ENCODE measurements at regions not wholly inside any gene's neighbourhood (a gene's known extent, or its start where the extent isn't known, plus 50 kb on each side); places are given as distances from the start of the nearest gene placed in this dataset.
"Not testable (repeated sequence)": the region's sequence is repeated elsewhere in the genome, so short reads cannot be mapped to it uniquely, and the experiment has no call there.

DNA sequence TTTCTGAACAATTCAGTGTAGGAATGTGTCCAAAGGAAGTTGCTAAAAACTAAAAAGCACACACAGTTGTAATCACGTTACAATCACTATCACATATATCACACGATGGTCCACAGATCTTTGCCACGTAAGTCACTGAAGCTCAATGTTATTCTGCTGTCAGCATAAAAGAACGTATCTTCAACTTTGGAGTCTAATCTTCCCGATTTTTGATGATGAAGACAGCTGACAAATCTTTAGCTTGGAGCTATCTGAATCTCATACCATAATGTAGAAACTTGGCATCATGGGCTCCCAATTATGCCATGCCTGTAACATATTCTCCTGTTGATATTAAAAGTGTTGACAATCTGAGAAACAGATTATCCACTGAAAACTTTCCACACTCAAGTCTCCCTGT is 158.4 kb downstream of the UBE2NL start:
- Mint-ChIP-seq H3K36me3 (ENCODE audit: insufficient read depth, unreplicated experiment) (no peaks in the 10 kb centered on the region), H3K9me3 (ENCODE audit: unreplicated experiment) (no peaks in the 10 kb centered on the region), H3K4me3 (ENCODE audit: unreplicated experiment) (no peak overlapping the region), H3K27me3 (ENCODE audit: insufficient read depth, unreplicated experiment) (no peaks in the 10 kb centered on the region), H3K4me1 (ENCODE audit: low read depth, unreplicated experiment) (no peaks in the 10 kb centered on the region), H3K27ac (ENCODE audit: unreplicated experiment) (no peak overlapping the region)
- Histone ChIP-seq H3K27me3 (replicated peaks; ENCODE audit: control insufficient read depth, insufficient read depth, low read length) (no peaks in the 10 kb centered on the region), H3K4me3 (ENCODE audit: low read depth, low read length) (no peak overlapping the region), H3K4me1 (no peaks in the 10 kb centered on the region), H3K36me3 (ENCODE audit: control insufficient read depth, insufficient read depth, low read length) (no peaks in the 10 kb centered on the region), H3K9me3 (no peaks in the 10 kb centered on the region)
- DNase-seq, result no peak
- TF ChIP-seq, protein P1, sequence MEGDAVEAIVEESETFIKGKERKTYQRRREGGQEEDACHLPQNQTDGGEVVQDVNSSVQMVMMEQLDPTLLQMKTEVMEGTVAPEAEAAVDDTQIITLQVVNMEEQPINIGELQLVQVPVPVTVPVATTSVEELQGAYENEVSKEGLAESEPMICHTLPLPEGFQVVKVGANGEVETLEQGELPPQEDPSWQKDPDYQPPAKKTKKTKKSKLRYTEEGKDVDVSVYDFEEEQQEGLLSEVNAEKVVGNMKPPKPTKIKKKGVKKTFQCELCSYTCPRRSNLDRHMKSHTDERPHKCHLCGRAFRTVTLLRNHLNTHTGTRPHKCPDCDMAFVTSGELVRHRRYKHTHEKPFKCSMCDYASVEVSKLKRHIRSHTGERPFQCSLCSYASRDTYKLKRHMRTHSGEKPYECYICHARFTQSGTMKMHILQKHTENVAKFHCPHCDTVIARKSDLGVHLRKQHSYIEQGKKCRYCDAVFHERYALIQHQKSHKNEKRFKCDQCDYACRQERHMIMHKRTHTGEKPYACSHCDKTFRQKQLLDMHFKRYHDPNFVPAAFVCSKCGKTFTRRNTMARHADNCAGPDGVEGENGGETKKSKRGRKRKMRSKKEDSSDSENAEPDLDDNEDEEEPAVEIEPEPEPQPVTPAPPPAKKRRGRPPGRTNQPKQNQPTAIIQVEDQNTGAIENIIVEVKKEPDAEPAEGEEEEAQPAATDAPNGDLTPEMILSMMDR (IDR thresholded peaks at IDR 0.05; ENCODE audit: insufficient read depth in 1 of 2, low read depth in 1 of 2, low read length in 1 of 2, severe bottlenecking in 1 of 2, unreplicated experiment in 1 of 2), result no peak
- no TSS peak for BruUV-seq (replicated peaks)
- intact Hi-C loops (cut with micrococcal nuclease; ENCODE audit: unreplicated experiment), result no loop called here
- POLR2A ChIA-PET, result no interaction called here
- CTCF ChIA-PET, result no interaction called here

DNA sequence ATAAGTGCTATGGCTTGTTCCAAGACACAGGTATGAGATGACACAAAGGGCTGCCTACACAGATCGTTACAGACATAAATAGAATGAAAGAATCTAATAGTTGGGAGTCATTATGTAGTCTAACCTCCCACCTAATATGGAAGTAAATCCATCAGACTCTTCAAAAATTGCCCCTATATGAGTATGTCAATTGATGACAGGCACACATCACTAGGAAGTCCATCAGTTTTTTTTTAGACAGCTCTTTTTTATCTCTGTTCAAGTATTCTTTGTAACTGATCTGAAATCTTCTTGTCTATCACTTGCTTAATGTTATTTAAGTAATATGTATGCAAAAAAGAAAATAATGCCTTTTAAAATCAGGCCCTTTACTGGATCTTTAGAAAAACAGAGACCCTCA is 191.6 kb downstream of the UBE2NL start:
- Mint-ChIP-seq H3K27me3 (ENCODE audit: insufficient read depth, unreplicated experiment) (no peaks in the 10 kb centered on the region), H3K9me3 (ENCODE audit: unreplicated experiment) (no peaks in the 10 kb centered on the region), H3K36me3 (ENCODE audit: insufficient read depth, unreplicated experiment) (no peaks in the 10 kb centered on the region), H3K4me1 (ENCODE audit: low read depth, unreplicated experiment) (no peaks in the 10 kb centered on the region), H3K4me3 (ENCODE audit: unreplicated experiment) (no peak overlapping the region), H3K27ac (ENCODE audit: unreplicated experiment) (no peak overlapping the region)
- DNase-seq, result no peak
- Histone ChIP-seq H3K4me1 (no peaks in the 10 kb centered on the region), H3K4me3 (ENCODE audit: low read depth, low read length) (no peak overlapping the region), H3K27me3 (replicated peaks; ENCODE audit: control insufficient read depth, insufficient read depth, low read length) (no peaks in the 10 kb centered on the region), H3K9me3 (no peaks in the 10 kb centered on the region), H3K36me3 (ENCODE audit: control insufficient read depth, insufficient read depth, low read length) (no peaks in the 10 kb centered on the region)
- ChIA-PET CTCF (no interaction called here), POLR2A (no interaction called here)
- TF ChIP-seq, protein P1 (IDR thresholded peaks at IDR 0.05; ENCODE audit: insufficient read depth in 1 of 2, low read depth in 1 of 2, low read length in 1 of 2, severe bottlenecking in 1 of 2, unreplicated experiment in 1 of 2), result no peak
- BruUV-seq (replicated peaks), result no TSS peak
- intact Hi-C loops (cut with micrococcal nuclease; ENCODE audit: unreplicated experiment), result no loop called here

GRCh38 chrX:144082237-144082636 is 198.4 kb downstream of the UBE2NL start:
- CTCF ChIA-PET; H3K4me1 Mint-ChIP-seq (ENCODE audit: low read depth, unreplicated experiment); DNase-seq; H3K4me3 ChIP-seq (ENCODE audit: low read depth, low read length); BruUV-seq (replicated peaks); intact Hi-C loops (cut with micrococcal nuclease; ENCODE audit: unreplicated experiment); H3K27ac Mint-ChIP-seq (ENCODE audit: unreplicated experiment); H3K9me3 ChIP-seq; POLR2A ChIA-PET; H3K27me3 ChIP-seq (replicated peaks; ENCODE audit: control insufficient read depth, insufficient read depth, low read length); H3K4me3 Mint-ChIP-seq (ENCODE audit: unreplicated experiment); H3K9me3 Mint-ChIP-seq (ENCODE audit: unreplicated experiment); H3K36me3 Mint-ChIP-seq (ENCODE audit: insufficient read depth, unreplicated experiment); H3K4me1 ChIP-seq; H3K36me3 ChIP-seq (ENCODE audit: control insufficient read depth, insufficient read depth, low read length); H3K27me3 Mint-ChIP-seq (ENCODE audit: insufficient read depth, unreplicated experiment): not testable (repeated sequence)

DNA sequence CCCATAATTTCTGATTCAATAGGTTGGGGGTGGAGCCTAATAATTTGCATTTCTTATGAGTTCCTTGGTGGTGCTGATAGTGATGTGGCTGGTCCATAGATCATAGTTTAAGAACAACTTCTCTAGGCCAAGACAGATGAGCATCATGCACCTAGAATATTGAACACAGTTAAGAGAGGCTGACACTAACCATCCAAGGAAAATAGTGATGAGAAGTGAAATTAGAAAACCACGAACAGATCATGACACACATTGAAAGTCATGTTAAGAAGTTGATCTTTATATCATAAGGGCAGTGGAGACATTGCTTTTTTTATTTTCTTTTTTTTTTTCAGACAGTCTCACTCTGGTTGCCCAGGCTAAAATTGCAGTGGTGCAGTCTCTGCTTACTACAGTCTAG is 205.8 kb downstream of the UBE2NL start:
- H3K27me3 Mint-ChIP-seq (ENCODE audit: insufficient read depth, unreplicated experiment); POLR2A ChIA-PET; H3K36me3 Mint-ChIP-seq (ENCODE audit: insufficient read depth, unreplicated experiment); intact Hi-C loops (cut with micrococcal nuclease; ENCODE audit: unreplicated experiment); BruUV-seq (replicated peaks); H3K9me3 ChIP-seq; H3K4me3 Mint-ChIP-seq (ENCODE audit: unreplicated experiment); DNase-seq; H3K36me3 ChIP-seq (ENCODE audit: control insufficient read depth, insufficient read depth, low read length); H3K4me1 ChIP-seq; H3K9me3 Mint-ChIP-seq (ENCODE audit: unreplicated experiment); H3K27ac Mint-ChIP-seq (ENCODE audit: unreplicated experiment); H3K4me1 Mint-ChIP-seq (ENCODE audit: low read depth, unreplicated experiment); H3K4me3 ChIP-seq (ENCODE audit: low read depth, low read length); H3K27me3 ChIP-seq (replicated peaks; ENCODE audit: control insufficient read depth, insufficient read depth, low read length); CTCF ChIA-PET: not testable (repeated sequence)

DNA sequence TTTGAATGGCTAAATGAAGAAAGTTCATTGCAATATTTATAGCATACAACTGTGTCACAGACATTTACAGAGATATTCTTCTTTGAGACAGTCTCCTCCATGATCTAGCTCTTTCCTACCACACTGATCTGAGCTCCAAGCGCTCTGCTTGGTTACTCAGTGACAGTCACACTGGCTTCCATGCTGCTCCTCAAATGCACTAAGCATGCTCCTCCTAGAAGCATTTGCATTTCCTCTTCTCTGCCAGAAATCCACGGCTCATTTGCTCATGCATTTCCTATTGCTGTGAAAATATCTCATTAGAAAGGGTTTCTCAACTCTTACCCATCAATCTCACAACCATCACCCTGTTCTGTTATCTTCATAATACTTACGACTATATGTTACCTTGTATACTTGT is 208.2 kb downstream of the UBE2NL start:
- not testable (repeated sequence) for DNase-seq; H3K4me3 Mint-ChIP-seq (ENCODE audit: unreplicated experiment); H3K4me1 Mint-ChIP-seq (ENCODE audit: low read depth, unreplicated experiment)

GRCh38 chrX:144119490-144119889 is 235.6 kb downstream of the UBE2NL start:
- H3K4me3 Mint-ChIP-seq (ENCODE audit: unreplicated experiment); H3K9me3 Mint-ChIP-seq (ENCODE audit: unreplicated experiment); DNase-seq; H3K4me1 Mint-ChIP-seq (ENCODE audit: low read depth, unreplicated experiment); intact Hi-C loops (cut with micrococcal nuclease; ENCODE audit: unreplicated experiment); H3K27me3 ChIP-seq (replicated peaks; ENCODE audit: control insufficient read depth, insufficient read depth, low read length); H3K4me3 ChIP-seq (ENCODE audit: low read depth, low read length); H3K36me3 ChIP-seq (ENCODE audit: control insufficient read depth, insufficient read depth, low read length); H3K9me3 ChIP-seq; H3K27me3 Mint-ChIP-seq (ENCODE audit: insufficient read depth, unreplicated experiment); H3K27ac Mint-ChIP-seq (ENCODE audit: unreplicated experiment); BruUV-seq (replicated peaks); POLR2A ChIA-PET; CTCF ChIA-PET; H3K36me3 Mint-ChIP-seq (ENCODE audit: insufficient read depth, unreplicated experiment); H3K4me1 ChIP-seq: not testable (repeated sequence)

More for the DNA sequence above, 208.2 kb downstream of the UBE2NL start:
- H3K4me1 ChIP-seq; H3K27me3 ChIP-seq (replicated peaks; ENCODE audit: control insufficient read depth, insufficient read depth, low read length); H3K27ac Mint-ChIP-seq (ENCODE audit: unreplicated experiment); H3K36me3 Mint-ChIP-seq (ENCODE audit: insufficient read depth, unreplicated experiment); H3K4me3 ChIP-seq (ENCODE audit: low read depth, low read length); CTCF ChIA-PET; H3K36me3 ChIP-seq (ENCODE audit: control insufficient read depth, insufficient read depth, low read length); H3K9me3 Mint-ChIP-seq (ENCODE audit: unreplicated experiment); POLR2A ChIA-PET; intact Hi-C loops (cut with micrococcal nuclease; ENCODE audit: unreplicated experiment); H3K9me3 ChIP-seq; H3K27me3 Mint-ChIP-seq (ENCODE audit: insufficient read depth, unreplicated experiment); BruUV-seq (replicated peaks): not testable (repeated sequence)

All from Caco-2 (cell line).